Fibroblast of lung (primary cell): ENCODE measurements at regions not wholly inside any gene's neighbourhood (a gene's known extent, or its start where the extent isn't known, plus 50 kb on each side); places are given as distances from the start of the nearest gene placed in this dataset.

Experiments used
- DNase-seq, 2 donors: peaks; one replicate each; pipeline versions ENCODE4 v3.0.0 to v3.0.0-alpha.2; 2010; ENCODE audit warnings: low read depth in 2 of 2
- H2AFZ ChIP-seq: 2 replicates; pipeline ENCODE4 v1.5.1; 2012; ENCODE audit warnings: low read length, control low read depth, inconsistent platforms
- H3K27ac ChIP-seq: 2 replicates; pipeline ENCODE4 v1.5.1; 2011; ENCODE audit warnings: low read length, control low read depth; ENCODE audit not compliant: insufficient read depth
- H3K27me3 ChIP-seq: 2 replicates; pipeline ENCODE4 v1.5.1; 2011; ENCODE audit warnings: mild to moderate bottlenecking, low read length; ENCODE audit not compliant: control insufficient read depth, insufficient read depth
- H3K36me3 ChIP-seq: 2 replicates; pipeline ENCODE4 v1.5.1; 2011; ENCODE audit warnings: low read length; ENCODE audit not compliant: control insufficient read depth, insufficient read depth
- H3K4me1 ChIP-seq: 2 replicates; pipeline ENCODE4 v1.5.1; 2011; ENCODE audit warnings: low read length; ENCODE audit not compliant: control insufficient read depth, insufficient read depth; ENCODE audit errors: extremely low read depth
- H3K4me2 ChIP-seq: 2 replicates; pipeline ENCODE4 v1.5.1; 2011; ENCODE audit warnings: low read length, control low read depth; ENCODE audit not compliant: insufficient read depth; ENCODE audit errors: extremely low read depth
- H3K4me3 ChIP-seq, 4 experiments: fragments of 200-600 bp in 1 of 4; sonication (generic) in 1 of 4; replicated peaks in 1 of 4; 2 replicates each; pipeline ENCODE4 v1.5.1; 2011 to 2016; ENCODE audit warnings: low read length in 4 of 4, low read depth in 3 of 4, mild to moderate bottlenecking in 3 of 4, control low read depth in 2 of 4, inconsistent platforms in 1 of 4, mixed read lengths in 1 of 4; ENCODE audit not compliant: insufficient read depth in 1 of 4; ENCODE audit errors: control extremely low read depth in 1 of 4
- H3K79me2 ChIP-seq: 2 replicates; pipeline ENCODE4 v1.5.1; 2012; ENCODE audit warnings: mild to moderate bottlenecking, low read length, inconsistent platforms; ENCODE audit not compliant: control insufficient read depth, insufficient read depth
- H3K9ac ChIP-seq: 2 replicates; pipeline ENCODE4 v1.5.1; 2011; ENCODE audit warnings: mild to moderate bottlenecking, low read length, control low read depth; ENCODE audit not compliant: insufficient read depth
- H3K9me3 ChIP-seq: 2 replicates; pipeline ENCODE4 v1.5.1; 2012; ENCODE audit warnings: low read depth, low read length; ENCODE audit not compliant: control insufficient read depth, insufficient read depth
- H4K20me1 ChIP-seq: 2 replicates; pipeline ENCODE4 v1.5.1; 2011; ENCODE audit warnings: low read length; ENCODE audit not compliant: control insufficient read depth, insufficient read depth; ENCODE audit errors: extremely low read depth
- CTCF ChIP-seq, 2 donors: IDR thresholded peaks in 1 of 2; conservative IDR thresholded peaks in 1 of 2; 1 replicate in 1 of 2; 2 replicates in 1 of 2; pipeline ENCODE4 v1.5.1; 2011 to 2012; ENCODE audit warnings: low read length in 2 of 2, control low read depth in 1 of 2, inconsistent platforms in 1 of 2, low read depth in 1 of 2, mild to moderate bottlenecking in 1 of 2
- EZH2 ChIP-seq: IDR thresholded peaks from 2 replicates; pipeline ENCODE4 v1.5.1; 2012; ENCODE audit warnings: low read length, control low read depth, mild to moderate bottlenecking; ENCODE audit errors: missing control alignments

DNA sequence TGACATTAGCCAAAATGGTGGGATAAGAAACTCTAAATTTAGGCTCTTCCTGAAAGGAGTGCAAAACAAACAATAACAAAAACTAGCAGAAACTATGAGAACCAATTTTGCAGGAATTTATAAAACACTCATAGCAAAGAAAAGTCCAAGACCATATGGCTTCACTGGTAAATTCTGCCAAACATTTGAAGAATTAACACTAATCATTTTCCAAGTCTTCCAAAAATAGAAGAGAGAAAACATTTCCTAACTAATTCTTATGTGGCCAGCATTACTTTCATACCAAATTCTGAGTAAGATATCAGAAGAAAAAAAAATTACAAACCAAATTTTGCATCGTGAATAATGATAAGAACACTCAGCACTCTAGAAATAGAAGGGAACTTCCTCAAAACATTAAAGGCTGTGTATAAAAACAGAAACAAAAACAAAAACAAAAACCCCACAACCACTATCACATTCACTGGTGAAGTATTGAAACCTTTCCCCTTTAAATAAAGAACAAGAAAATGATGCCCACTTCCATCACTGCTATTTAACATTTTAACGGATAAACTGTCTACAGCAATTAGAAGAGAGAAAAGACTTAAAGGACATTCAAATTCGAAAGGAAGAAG is 524.3 kb upstream of the GALNTL6 start:
- H3K4me3 ChIP-seq = no peak overlapping the region
- H3K79me2 ChIP-seq = no peaks in the 10 kb centered on the region
- no peaks in the 10 kb centered on the region for H3K9me3 ChIP-seq
- no peak overlapping the region for H3K4me2 ChIP-seq
- H3K27ac ChIP-seq = no peak overlapping the region
- H4K20me1 ChIP-seq = no peaks in the 10 kb centered on the region
- no peaks in the 10 kb centered on the region for H3K27me3 ChIP-seq
- no peak for TF ChIP-seq CTCF (conservative IDR thresholded peaks at IDR 0.05 in 1 of 2, IDR thresholded peaks at IDR 0.05 in 1 of 2; ENCODE audit: low read depth in 1 of 2, low read length in 2 of 2)
- no peak for TF ChIP-seq EZH2
- H3K9ac ChIP-seq = no peak overlapping the region
- no peak overlapping the region for H2AFZ ChIP-seq
- no peak for DNase-seq
- no peaks in the 10 kb centered on the region for H3K36me3 ChIP-seq
- no peaks in the 10 kb centered on the region for H3K4me1 ChIP-seq

DNA sequence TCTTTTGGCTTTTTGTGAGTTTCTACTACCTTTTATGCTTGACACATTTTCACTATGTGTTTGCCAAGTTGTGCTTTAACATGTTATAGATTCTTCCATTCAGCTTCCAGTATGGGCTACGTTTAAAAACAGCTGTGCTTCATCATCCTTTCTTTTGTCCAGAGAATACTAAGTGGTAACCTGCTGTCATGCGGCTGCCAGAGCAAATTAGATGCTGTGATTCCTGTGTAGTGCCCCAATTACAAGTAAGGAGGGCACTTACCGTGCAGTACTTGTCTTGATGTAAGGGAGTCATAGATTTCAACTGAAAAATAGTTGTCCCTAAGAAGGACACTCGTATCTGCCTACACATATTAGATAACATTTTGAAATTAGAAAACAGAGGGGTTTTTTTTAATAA is 531.8 kb upstream of the GALNTL6 start:
- Histone ChIP-seq H3K79me2 (no peaks in the 10 kb centered on the region), H3K4me2 (no peak overlapping the region), H3K27me3 (no peaks in the 10 kb centered on the region), H3K36me3 (no peaks in the 10 kb centered on the region), H2AFZ (no peak overlapping the region), H3K9me3 (no peaks in the 10 kb centered on the region), H3K27ac (no peak overlapping the region), H3K9ac (no peak overlapping the region), H3K4me1 (no peaks in the 10 kb centered on the region), H3K4me3 (no peak overlapping the region), H4K20me1 (no peaks in the 10 kb centered on the region)
- TF ChIP-seq EZH2 = no peak
- TF ChIP-seq CTCF (conservative IDR thresholded peaks at IDR 0.05 in 1 of 2, IDR thresholded peaks at IDR 0.05 in 1 of 2; ENCODE audit: low read depth in 1 of 2, low read length in 2 of 2) = no peak
- DNase-seq = no peak

DNA sequence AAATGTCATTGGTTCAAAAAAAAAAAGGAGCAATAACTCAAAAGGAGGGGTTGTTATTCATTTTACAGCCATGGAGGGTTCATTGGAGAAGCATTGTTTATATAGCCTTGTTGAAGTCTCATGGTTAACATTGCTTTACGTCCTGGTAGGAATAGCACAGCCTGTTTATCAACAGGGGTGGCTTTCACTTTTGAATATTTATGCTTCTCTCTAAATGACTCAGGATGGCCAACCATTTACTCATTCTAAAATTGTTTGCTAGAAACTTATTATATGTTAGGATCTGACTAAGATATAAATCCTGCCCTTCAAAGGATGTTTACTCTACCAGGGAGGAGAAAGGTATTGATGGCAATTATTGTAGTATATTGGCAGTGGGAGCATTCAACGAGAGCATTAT is 534.1 kb upstream of the GALNTL6 start:
- H4K20me1 ChIP-seq = no peaks in the 10 kb centered on the region
- H3K9ac ChIP-seq = no peak overlapping the region
- H2AFZ ChIP-seq = no peak overlapping the region
- H3K27me3 ChIP-seq = no peaks in the 10 kb centered on the region
- H3K4me1 ChIP-seq = no peaks in the 10 kb centered on the region
- H3K4me3 ChIP-seq = no peak overlapping the region
- H3K4me2 ChIP-seq = no peak overlapping the region
- H3K79me2 ChIP-seq = no peaks in the 10 kb centered on the region
- no peak for TF ChIP-seq CTCF (conservative IDR thresholded peaks at IDR 0.05 in 1 of 2, IDR thresholded peaks at IDR 0.05 in 1 of 2; ENCODE audit: low read depth in 1 of 2, low read length in 2 of 2)
- no peak for TF ChIP-seq EZH2
- H3K27ac ChIP-seq = no peak overlapping the region
- no peak for DNase-seq
- no peaks in the 10 kb centered on the region for H3K36me3 ChIP-seq
- H3K9me3 ChIP-seq = no peaks in the 10 kb centered on the region
